Colon (tissue), 2 donors: ENCODE measurements at regions not wholly inside any gene's neighbourhood (a gene's known extent, or its start where the extent isn't known, plus 50 kb on each side); places are given as distances from the start of the nearest gene placed in this dataset.

Source experiments
- FAIRE-seq: peaks from 2 replicates; lab custom pipeline; 2012; peaks lifted over from hg19 to GRCh38; lab: Jason Lieb, UNC
- donor health status: control.
- donor health status: control.

GRCh38 chr2:155157065-155157464 lies 458.6 kb downstream of the KCNJ3 start:
- no peak for FAIRE-seq

- FAIRE-seq: no peak
Observed at GRCh38 chr2:155151945-155152344, 453.4 kb downstream of the KCNJ3 start.

- FAIRE-seq: no peak
Observed at GRCh38 chr2:155151472-155151871, 453.0 kb downstream of the KCNJ3 start.

GRCh38 chr2:155145758-155146229 lies 447.3 kb downstream of the KCNJ3 start:
- no peak for FAIRE-seq

- no peak for FAIRE-seq
Observed at GRCh38 chr2:155141418-155141817, 442.9 kb downstream of the KCNJ3 start.

GRCh38 chr2:155125585-155126230 lies 427.2 kb downstream of the KCNJ3 start:
- no peak for FAIRE-seq

GRCh38 chr2:155115846-155116245 lies 417.4 kb downstream of the KCNJ3 start:
- no peak for FAIRE-seq

- no peak for FAIRE-seq
Observed at GRCh38 chr2:155111070-155111469, 412.6 kb downstream of the KCNJ3 start.

GRCh38 chr2:155109527-155109926 lies 411.0 kb downstream of the KCNJ3 start:
- no peak for FAIRE-seq

GRCh38 chr2:155100261-155100660 lies 401.8 kb downstream of the KCNJ3 start:
- no peak for FAIRE-seq

- no peak for FAIRE-seq
Observed at GRCh38 chr2:155099784-155100183, 401.3 kb downstream of the KCNJ3 start.

GRCh38 chr2:155095613-155096012 lies 397.1 kb downstream of the KCNJ3 start:
- no peak for FAIRE-seq

- FAIRE-seq: no peak
Observed at GRCh38 chr2:155080373-155080772, 381.9 kb downstream of the KCNJ3 start.

- FAIRE-seq: no peak
Observed at GRCh38 chr2:155070489-155070888, 372.0 kb downstream of the KCNJ3 start.

GRCh38 chr2:155062922-155063258 lies 364.4 kb downstream of the KCNJ3 start:
- no peak for FAIRE-seq

GRCh38 chr2:155062250-155062921 lies 363.9 kb downstream of the KCNJ3 start:
- no peak for FAIRE-seq

- no peak for FAIRE-seq
Observed at GRCh38 chr2:155060896-155061295, 362.4 kb downstream of the KCNJ3 start.

- FAIRE-seq: no peak
Observed at GRCh38 chr2:155054712-155055111, 356.2 kb downstream of the KCNJ3 start.

GRCh38 chr2:155043097-155043496 lies 344.6 kb downstream of the KCNJ3 start:
- FAIRE-seq: no peak

GRCh38 chr2:155035308-155035707 lies 336.8 kb downstream of the KCNJ3 start:
- FAIRE-seq: no peak

GRCh38 chr2:155033652-155034051 lies 335.2 kb downstream of the KCNJ3 start:
- FAIRE-seq: no peak

- no peak for FAIRE-seq
Observed at GRCh38 chr2:155030296-155030695, 331.8 kb downstream of the KCNJ3 start.

- no peak for FAIRE-seq
Observed at GRCh38 chr2:155026651-155027174, 328.2 kb downstream of the KCNJ3 start.

- no peak for FAIRE-seq
Observed at GRCh38 chr2:155023674-155024073, 325.2 kb downstream of the KCNJ3 start.
